Tibial nerve (tissue), 4 donors: ENCODE measurements at regions not wholly inside any gene's neighbourhood (a gene's known extent, or its start where the extent isn't known, plus 50 kb on each side); places are given as distances from the start of the nearest gene placed in this dataset.

Experiments used
- EP300 ChIP-seq, 2 donors: sonication (generic); formaldehyde crosslinking; IDR thresholded peaks; one replicate each; pipeline ENCODE4 v1.6.1; 2017; ENCODE audit warnings: antibody characterized with exemption in 2 of 2, mild to moderate bottlenecking in 1 of 2
- POLR2A ChIP-seq, 2 donors: fragments of 450-650 bp; IDR thresholded peaks; one replicate each; pipeline ENCODE4 v1.6.1; 2017; ENCODE audit warnings: antibody characterized with exemption in 2 of 2, mild to moderate bottlenecking in 2 of 2, moderate library complexity in 2 of 2
- TF ChIP-seq, protein P1 (sequence below), 5 experiments: fragments of 200-600 bp in 3 of 5; fragments of 450-650 bp in 2 of 5; sonication (generic) in 3 of 5; IDR thresholded peaks; one replicate each; pipeline ENCODE4 v1.5.1; 2016 to 2019; ENCODE audit warnings: antibody characterized with exemption in 5 of 5, mild to moderate bottlenecking in 3 of 5, moderate library complexity in 2 of 5

DNA sequence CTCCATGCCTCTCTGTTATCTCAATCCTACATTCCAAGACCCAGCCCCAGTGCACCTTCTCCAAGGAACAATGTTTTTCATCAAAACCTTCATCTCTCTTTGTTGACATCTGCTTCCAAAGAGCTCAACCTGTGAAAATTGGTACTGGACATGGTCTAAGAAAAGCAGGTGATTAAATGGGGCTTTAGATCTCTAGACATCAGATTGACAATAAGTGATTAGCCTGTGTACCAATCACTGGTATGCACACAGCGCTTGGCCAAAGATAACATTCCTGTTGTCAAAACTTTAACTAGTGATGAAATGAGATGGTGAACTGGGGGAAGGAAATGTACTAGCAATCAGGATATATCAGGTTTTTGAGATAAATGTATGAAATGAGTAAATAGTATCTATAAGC, 183.3 kb downstream of the TDRD15 start:
- TF ChIP-seq, protein P1, sequence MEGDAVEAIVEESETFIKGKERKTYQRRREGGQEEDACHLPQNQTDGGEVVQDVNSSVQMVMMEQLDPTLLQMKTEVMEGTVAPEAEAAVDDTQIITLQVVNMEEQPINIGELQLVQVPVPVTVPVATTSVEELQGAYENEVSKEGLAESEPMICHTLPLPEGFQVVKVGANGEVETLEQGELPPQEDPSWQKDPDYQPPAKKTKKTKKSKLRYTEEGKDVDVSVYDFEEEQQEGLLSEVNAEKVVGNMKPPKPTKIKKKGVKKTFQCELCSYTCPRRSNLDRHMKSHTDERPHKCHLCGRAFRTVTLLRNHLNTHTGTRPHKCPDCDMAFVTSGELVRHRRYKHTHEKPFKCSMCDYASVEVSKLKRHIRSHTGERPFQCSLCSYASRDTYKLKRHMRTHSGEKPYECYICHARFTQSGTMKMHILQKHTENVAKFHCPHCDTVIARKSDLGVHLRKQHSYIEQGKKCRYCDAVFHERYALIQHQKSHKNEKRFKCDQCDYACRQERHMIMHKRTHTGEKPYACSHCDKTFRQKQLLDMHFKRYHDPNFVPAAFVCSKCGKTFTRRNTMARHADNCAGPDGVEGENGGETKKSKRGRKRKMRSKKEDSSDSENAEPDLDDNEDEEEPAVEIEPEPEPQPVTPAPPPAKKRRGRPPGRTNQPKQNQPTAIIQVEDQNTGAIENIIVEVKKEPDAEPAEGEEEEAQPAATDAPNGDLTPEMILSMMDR (IDR thresholded peaks at IDR 0.05), result no peak
- TF ChIP-seq POLR2A (IDR thresholded peaks at IDR 0.05) (no peak), EP300 (IDR thresholded peaks at IDR 0.05) (no peak)
